HCT116 (cell line): ENCODE measurements at regions not wholly inside any gene's neighbourhood (a gene's known extent, or its start where the extent isn't known, plus 50 kb on each side); places are given as distances from the start of the nearest gene placed in this dataset.

ENCODE experiments used
- CTCF ChIP-seq, 3 experiments: fragments of 200-600 bp in 1 of 3; sonication (generic) in 1 of 3; IDR thresholded peaks in 2 of 3; conservative IDR thresholded peaks in 1 of 3; 2 replicates each; pipeline ENCODE4 v1.5.1; 2012 to 2017; ENCODE audit warnings: low read depth in 2 of 3, low read length in 2 of 3, antibody characterized with exemption in 1 of 3, borderline replicate concordance in 1 of 3, control low read depth in 1 of 3, mild to moderate bottlenecking in 1 of 3, mixed read lengths in 1 of 3, mixed run types in 1 of 3, moderate library complexity in 1 of 3; ENCODE audit not compliant: insufficient read depth in 1 of 3
- RAD21 ChIP-seq: IDR thresholded peaks from 2 replicates; pipeline ENCODE4 v1.6.1; 2012; ENCODE audit warnings: low read depth, mild to moderate bottlenecking

GRCh38 chr5:53785924-53786323 lies 225.5 kb downstream of the NDUFS4 start:
- TF ChIP-seq RAD21 (no peak), CTCF (IDR thresholded peaks at IDR 0.05 in 2 of 3, conservative IDR thresholded peaks at IDR 0.05 in 1 of 3; ENCODE audit: borderline replicate concordance in 1 of 3, insufficient read depth in 1 of 3, low read depth in 2 of 3, low read length in 2 of 3) (no peak)
